ENCODE measurements at regions not wholly inside any gene's neighbourhood (a gene's known extent, or its start where the extent isn't known, plus 50 kb on each side); places are given as distances from the start of the nearest gene placed in this dataset.
A peak's percentile ranks its signal among the peaks of the same experiment; 100 is the strongest.

DNA sequence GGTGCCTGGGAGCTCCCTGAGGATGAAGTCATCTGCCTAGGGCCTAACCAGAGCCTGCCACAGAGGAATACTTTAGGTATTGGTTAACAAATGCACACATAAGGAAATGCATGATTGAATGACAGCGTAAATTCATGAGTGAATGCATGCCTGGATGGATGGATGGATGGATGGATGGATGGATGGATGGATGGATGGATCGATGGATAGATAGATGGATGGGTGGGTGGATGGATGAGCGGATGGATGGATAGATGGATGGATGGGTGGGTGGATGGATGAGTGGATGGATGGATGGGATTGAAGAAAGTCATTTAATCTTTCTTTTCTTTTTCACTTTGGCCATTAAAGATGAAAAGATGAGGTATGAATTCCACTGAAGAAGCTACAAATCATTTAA, 111.9 kb upstream of the SIRPG start:
- Histone ChIP-seq H3K36me3 (no peaks in the 10 kb centered on the region), H3K27ac (no peak overlapping the region), H3K4me1 (no peaks in the 10 kb centered on the region), H3K27me3 (no peaks in the 10 kb centered on the region), H3K9me3 (no peaks in the 10 kb centered on the region), H3K4me3 (no peak overlapping the region)
- no peak for TF ChIP-seq POLR2A (IDR thresholded peaks at IDR 0.05)
- TF ChIP-seq, protein P1, sequence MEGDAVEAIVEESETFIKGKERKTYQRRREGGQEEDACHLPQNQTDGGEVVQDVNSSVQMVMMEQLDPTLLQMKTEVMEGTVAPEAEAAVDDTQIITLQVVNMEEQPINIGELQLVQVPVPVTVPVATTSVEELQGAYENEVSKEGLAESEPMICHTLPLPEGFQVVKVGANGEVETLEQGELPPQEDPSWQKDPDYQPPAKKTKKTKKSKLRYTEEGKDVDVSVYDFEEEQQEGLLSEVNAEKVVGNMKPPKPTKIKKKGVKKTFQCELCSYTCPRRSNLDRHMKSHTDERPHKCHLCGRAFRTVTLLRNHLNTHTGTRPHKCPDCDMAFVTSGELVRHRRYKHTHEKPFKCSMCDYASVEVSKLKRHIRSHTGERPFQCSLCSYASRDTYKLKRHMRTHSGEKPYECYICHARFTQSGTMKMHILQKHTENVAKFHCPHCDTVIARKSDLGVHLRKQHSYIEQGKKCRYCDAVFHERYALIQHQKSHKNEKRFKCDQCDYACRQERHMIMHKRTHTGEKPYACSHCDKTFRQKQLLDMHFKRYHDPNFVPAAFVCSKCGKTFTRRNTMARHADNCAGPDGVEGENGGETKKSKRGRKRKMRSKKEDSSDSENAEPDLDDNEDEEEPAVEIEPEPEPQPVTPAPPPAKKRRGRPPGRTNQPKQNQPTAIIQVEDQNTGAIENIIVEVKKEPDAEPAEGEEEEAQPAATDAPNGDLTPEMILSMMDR (IDR thresholded peaks at IDR 0.05 in 4 of 5, conservative IDR thresholded peaks at IDR 0.05 in 1 of 5), result no peak
- intact Hi-C loops (cut with DNase I; ENCODE audit: low total_unique reads) (loop anchor here (10.0 kb wide), 1 partner anchor 325 kb away; no protein-coding TSS in a partner anchor), in situ Hi-C loops (cut with MboI; ENCODE audit: low sequenced_read_pairs in 4 of 4) (loop anchor here (10.0 to 25.0 kb wide), 3 partner anchors 318 to 405 kb away; no protein-coding TSS in a partner anchor)
- ATAC-seq (no peak), DNase-seq (no peak)

DNA sequence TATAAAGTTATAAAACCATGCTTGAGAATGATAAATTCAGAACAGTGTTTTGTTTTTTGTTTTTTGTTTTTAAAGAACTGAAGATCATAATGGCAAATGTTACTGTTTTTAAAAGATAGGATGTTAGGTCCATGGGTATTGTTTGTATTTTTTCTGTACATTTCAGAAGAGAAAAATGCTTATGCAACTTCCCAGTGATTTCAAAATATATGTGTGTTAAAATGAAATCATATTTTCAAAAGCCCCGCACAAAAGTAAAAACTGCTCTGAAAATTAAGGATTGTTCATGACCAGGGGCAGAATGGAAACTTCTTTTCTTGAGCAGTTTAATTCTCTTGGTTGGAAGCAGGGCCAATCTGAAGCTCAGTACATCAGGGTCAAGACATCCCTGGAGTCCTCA, 109.2 kb upstream of the SIRPG start:
- ATAC-seq, result no peak
- TF ChIP-seq, protein P1 (IDR thresholded peaks at IDR 0.05 in 4 of 5, conservative IDR thresholded peaks at IDR 0.05 in 1 of 5), result no peak
- no peak for TF ChIP-seq POLR2A (IDR thresholded peaks at IDR 0.05)
- Histone ChIP-seq H3K27me3 (no peaks in the 10 kb centered on the region), H3K4me3 (no peak overlapping the region), H3K27ac (no peak overlapping the region), H3K36me3 (no peaks in the 10 kb centered on the region), H3K9me3 (no peaks in the 10 kb centered on the region), H3K4me1 (no peaks in the 10 kb centered on the region)
- intact Hi-C loops (cut with DNase I; ENCODE audit: low total_unique reads) (loop anchor here (10.0 kb wide), 1 partner anchor 328 kb away; no protein-coding TSS in a partner anchor), in situ Hi-C loops (cut with MboI; ENCODE audit: low sequenced_read_pairs in 4 of 4) (loop anchor here (10.0 to 25.0 kb wide), 3 partner anchors 321 to 408 kb away; no protein-coding TSS in a partner anchor)
- DNase-seq, result no peak

DNA sequence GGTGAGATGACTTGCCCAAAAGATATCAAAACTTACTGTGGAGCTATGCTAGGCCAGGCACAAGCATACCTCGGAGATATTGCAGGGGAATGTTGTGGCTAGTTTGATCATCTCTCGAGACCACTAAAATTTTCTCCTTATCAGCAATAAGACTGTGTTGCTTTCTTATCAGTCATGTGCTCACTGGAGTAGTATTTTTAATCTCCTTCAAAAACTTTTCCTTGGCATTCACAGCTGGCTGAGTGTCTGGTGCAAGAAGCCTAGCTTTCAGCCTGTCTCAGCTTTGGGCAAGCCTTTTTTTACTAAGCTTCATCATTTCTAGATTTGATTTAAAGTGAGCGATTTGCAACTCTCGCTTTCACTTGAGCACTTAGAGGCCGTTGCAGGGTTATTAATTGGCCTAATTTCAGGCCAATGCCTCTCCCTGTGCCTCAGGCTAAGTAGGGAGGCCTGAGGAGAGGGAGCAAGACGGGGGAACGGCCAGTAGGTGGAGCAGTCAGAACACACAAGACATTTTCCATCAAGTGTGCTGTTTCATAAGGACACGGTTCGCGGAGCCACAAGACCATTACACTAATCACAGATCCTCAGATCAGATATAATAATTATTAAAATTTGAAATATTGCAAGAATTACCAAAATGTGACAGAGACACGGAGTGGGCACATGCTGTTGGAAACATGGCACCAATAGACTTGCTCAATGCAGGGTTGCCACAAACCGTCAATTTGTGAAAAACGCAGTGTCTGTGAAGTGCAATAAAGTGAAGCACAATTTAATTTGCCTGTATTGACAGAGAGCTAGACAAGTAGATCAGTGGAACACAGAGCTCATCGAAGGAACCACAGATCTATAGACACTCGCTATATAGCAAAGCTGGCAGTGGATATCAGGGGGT, 106.8 kb upstream of the SIRPG start:
- Histone ChIP-seq H3K4me3 (no peak overlapping the region), H3K27ac (no peak overlapping the region), H3K9me3 (no peaks in the 10 kb centered on the region), H3K4me1 (no peaks in the 10 kb centered on the region), H3K27me3 (no peaks in the 10 kb centered on the region), H3K36me3 (no peaks in the 10 kb centered on the region)
- TF ChIP-seq, protein P1 (IDR thresholded peaks at IDR 0.05 in 4 of 5, conservative IDR thresholded peaks at IDR 0.05 in 1 of 5), result peak; percentile 26 to 73 (median 64)
- no peak for TF ChIP-seq POLR2A (IDR thresholded peaks at IDR 0.05)
- in situ Hi-C loops (cut with MboI; ENCODE audit: low sequenced_read_pairs in 4 of 4), result loop anchor here (10.0 to 25.0 kb wide), 3 partner anchors 323 to 410 kb away; no protein-coding TSS in a partner anchor
- DNase-seq (peak; percentile 40 to 56), ATAC-seq (peak; percentile 78 to 89)
- intact Hi-C loops (cut with DNase I; ENCODE audit: low total_unique reads), result loop anchor here (1.0 to 10.0 kb wide), 3 partner anchors 13 to 408 kb away; no protein-coding TSS in a partner anchor

GRCh38 chr20:1761598-1761997, 104.0 kb upstream of the SIRPG start:
- H3K27ac ChIP-seq, result no peak overlapping the region
- H3K4me1 ChIP-seq, result no peaks in the 10 kb centered on the region
- no peaks in the 10 kb centered on the region for H3K9me3 ChIP-seq
- intact Hi-C loops (cut with DNase I; ENCODE audit: low total_unique reads) (loop anchor here (10.0 kb wide), 1 partner anchor 333 kb away; no protein-coding TSS in a partner anchor), in situ Hi-C loops (cut with MboI; ENCODE audit: low sequenced_read_pairs in 4 of 4) (loop anchor here (10.0 to 25.0 kb wide), 3 partner anchors 326 to 413 kb away; no protein-coding TSS in a partner anchor)
- TF ChIP-seq, protein P1 (IDR thresholded peaks at IDR 0.05 in 4 of 5, conservative IDR thresholded peaks at IDR 0.05 in 1 of 5), result no peak
- TF ChIP-seq POLR2A (IDR thresholded peaks at IDR 0.05), result no peak
- no peak overlapping the region for H3K4me3 ChIP-seq
- H3K36me3 ChIP-seq, result no peaks in the 10 kb centered on the region
- no peak for DNase-seq
- H3K27me3 ChIP-seq, result no peaks in the 10 kb centered on the region
- no peak for ATAC-seq

Measured in gastrocnemius medialis (tissue), 4 donors.